Thoracic aorta (tissue), 2 donors: ENCODE measurements at regions not wholly inside any gene's neighbourhood (a gene's known extent, or its start where the extent isn't known, plus 50 kb on each side); places are given as distances from the start of the nearest gene placed in this dataset.

Experiments
- ATAC-seq: fragments of 150-250 bp; one replicate; pipeline ENCODE4 v1.8.0; 2017; ENCODE audit warnings: low read depth; ENCODE audit not compliant: insufficient number of reproducible peaks, low FRiP score
- DNase-seq: peaks from one replicate; pipeline ENCODE4 v3.0.0-alpha.2; 2020; ENCODE audit warnings: low spot score
- H3K27ac ChIP-seq, 2 donors: fragments of 200-600 bp; sonication (generic); 1 replicate in 1 of 2; 2 replicates in 1 of 2; pipeline ENCODE4 v1.5.1; 2016; ENCODE audit warnings: mild to moderate bottlenecking in 2 of 2, moderate library complexity in 2 of 2
- H3K27me3 ChIP-seq: fragments of 200-600 bp; sonication (generic); replicated peaks from 2 replicates; pipeline ENCODE4 v1.6.0; 2016; ENCODE audit warnings: mild to moderate bottlenecking; ENCODE audit not compliant: insufficient read depth
- H3K36me3 ChIP-seq: fragments of 200-600 bp; sonication (generic); one replicate; pipeline ENCODE4 v1.5.1; 2016
- H3K4me1 ChIP-seq, 2 donors: fragments of 200-600 bp; sonication (generic); 1 replicate in 1 of 2; 2 replicates in 1 of 2; pipeline versions ENCODE4 v1.5.1 to v1.6.0; 2016; ENCODE audit warnings: low read depth in 2 of 2, mild to moderate bottlenecking in 1 of 2; ENCODE audit not compliant: control insufficient read depth in 1 of 2
- H3K4me3 ChIP-seq: fragments of 200-600 bp; sonication (generic); 2 replicates; pipeline ENCODE4 v1.5.1; 2016; ENCODE audit warnings: mild to moderate bottlenecking
- H3K9me3 ChIP-seq: fragments of 200-600 bp; sonication (generic); 2 replicates; pipeline ENCODE4 v1.5.1; 2016
- CTCF ChIP-seq: fragments of 200-600 bp; sonication (generic); IDR thresholded peaks from one replicate; pipeline ENCODE4 v1.5.1; 2019; ENCODE audit warnings: antibody characterized with exemption

GRCh38 chr2:234211797-234212196 lies 161.3 kb downstream of the SPP2 start:
- Histone ChIP-seq H3K4me3 (no peak overlapping the region), H3K4me1 (no peaks in the 10 kb centered on the region), H3K9me3 (no peaks in the 10 kb centered on the region), H3K36me3 (no peaks in the 10 kb centered on the region), H3K27ac (no peak overlapping the region), H3K27me3 (no peaks in the 10 kb centered on the region)
- ATAC-seq (no peak), DNase-seq (no peak)
- no peak for TF ChIP-seq CTCF

GRCh38 chr2:234206738-234207137 lies 156.2 kb downstream of the SPP2 start:
- ATAC-seq (no peak), DNase-seq (no peak)
- Histone ChIP-seq H3K4me3 (no peak overlapping the region), H3K4me1 (peaks cover 3 to 5% of the 10 kb centered on the region in 2 donors), H3K36me3 (no peaks in the 10 kb centered on the region), H3K9me3 (no peaks in the 10 kb centered on the region), H3K27me3 (no peaks in the 10 kb centered on the region), H3K27ac (no peak overlapping the region)
- no peak for TF ChIP-seq CTCF

GRCh38 chr2:234204480-234204879 lies 154.0 kb downstream of the SPP2 start:
- no peak for TF ChIP-seq CTCF
- DNase-seq = no peak
- ATAC-seq = no peak
- no peaks in the 10 kb centered on the region for H3K9me3 ChIP-seq
- H3K27ac ChIP-seq = no peak overlapping the region
- no peaks in the 10 kb centered on the region for H3K36me3 ChIP-seq
- no peaks in the 10 kb centered on the region for H3K27me3 ChIP-seq
- H3K4me1 ChIP-seq = peaks cover 3 to 5% of the 10 kb centered on the region in 2 donors
- no peak overlapping the region for H3K4me3 ChIP-seq

- DNase-seq (no peak), ATAC-seq (peak; percentile 63)
- no peaks in the 10 kb centered on the region for H3K27me3 ChIP-seq
- no peaks in the 10 kb centered on the region for H3K9me3 ChIP-seq
- peak overlapping the region in 1 of 2 donors; percentile 36 for H3K27ac ChIP-seq
- H3K36me3 ChIP-seq = no peaks in the 10 kb centered on the region
- H3K4me1 ChIP-seq = peaks cover 3 to 5% of the 10 kb centered on the region in 2 donors
- no peak for TF ChIP-seq CTCF
- peak overlapping the region; percentile 22 for H3K4me3 ChIP-seq
Observed at GRCh38 chr2:234203135-234203984, 152.9 kb downstream of the SPP2 start.

- ATAC-seq (no peak), DNase-seq (no peak)
- no peaks in the 10 kb centered on the region for H3K36me3 ChIP-seq
- peaks cover 3 to 5% of the 10 kb centered on the region in 2 donors for H3K4me1 ChIP-seq
- H3K9me3 ChIP-seq = no peaks in the 10 kb centered on the region
- TF ChIP-seq CTCF = no peak
- no peak overlapping the region for H3K4me3 ChIP-seq
- no peaks in the 10 kb centered on the region for H3K27me3 ChIP-seq
- H3K27ac ChIP-seq = peak overlapping the region in 1 of 2 donors; percentile 36
Observed at GRCh38 chr2:234202601-234203000, 152.1 kb downstream of the SPP2 start.
